ENCODE measurements at regions not wholly inside any gene's neighbourhood (a gene's known extent, or its start where the extent isn't known, plus 50 kb on each side); places are given as distances from the start of the nearest gene placed in this dataset.

GRCh38 chr3:88263417-88264100 lies 113.8 kb downstream of the C3orf38 start:
- Histone ChIP-seq H4K91ac (replicated peaks; ENCODE audit: insufficient read length, low read length) (no peak overlapping the region), H3K4me1 (replicated peaks in 1 of 4; ENCODE audit: control insufficient read depth in 3 of 4, insufficient read depth in 4 of 4, low read length in 3 of 4) (no peaks in the 10 kb centered on the region), H3K9ac (replicated peaks in 1 of 4; ENCODE audit: extremely low read depth in 1 of 4, low read depth in 3 of 4, low read length in 3 of 4) (no peak overlapping the region), H2AFZ (ENCODE audit: low read length) (no peak overlapping the region), H4K8ac (ENCODE audit: extremely low read depth, insufficient read depth, low read length) (no peak overlapping the region), H4K20me1 (replicated peaks in 1 of 2; ENCODE audit: control insufficient read depth in 1 of 2, insufficient read depth in 2 of 2, low read length in 2 of 2) (no peaks in the 10 kb centered on the region), H3K27ac (ENCODE audit: low read depth, low read length) (no peak overlapping the region), H2BK15ac (ENCODE audit: low read length) (no peak overlapping the region), H3K4me2 (ENCODE audit: insufficient read depth in 1 of 2, low read depth in 2 of 2, low read length in 2 of 2) (no peak overlapping the region), H3K27me3 (replicated peaks in 1 of 4; ENCODE audit: control insufficient read depth in 3 of 4, extremely low read depth in 1 of 4, insufficient read depth in 3 of 4, low read length in 3 of 4) (no peaks in the 10 kb centered on the region), H3K14ac (ENCODE audit: insufficient read length) (no peak overlapping the region), H3K23me2 (ENCODE audit: low read depth, low read length) (no peaks in the 10 kb centered on the region), H2BK20ac (ENCODE audit: low read length) (no peak overlapping the region), H3K56ac (replicated peaks; ENCODE audit: insufficient read length, low read depth, low read length) (no peak overlapping the region), H3K4ac (replicated peaks; ENCODE audit: insufficient read length, low read depth, low read length) (no peak overlapping the region), H2AK5ac (ENCODE audit: low read depth, low read length) (no peak overlapping the region), H3K9me3 (ENCODE audit: insufficient read depth in 2 of 2, low read depth in 1 of 2, low read length in 1 of 2) (no peaks in the 10 kb centered on the region), H3K23ac (ENCODE audit: insufficient read length) (no peak overlapping the region), H4K5ac (ENCODE audit: insufficient read length, low read depth, low read length) (no peak overlapping the region), H3K79me1 (ENCODE audit: low read depth, low read length) (no peaks in the 10 kb centered on the region), H3K4me3 (ENCODE audit: extremely low read depth in 1 of 4, insufficient read depth in 2 of 4, low read depth in 3 of 4, low read length in 4 of 4) (no peak overlapping the region), H3K79me2 (ENCODE audit: control insufficient read depth in 1 of 2, insufficient read depth in 2 of 2, low read length in 2 of 2) (no peaks in the 10 kb centered on the region), H2BK12ac (ENCODE audit: low read depth, low read length) (no peak overlapping the region), H2BK120ac (replicated peaks; ENCODE audit: low read depth, low read length) (no peak overlapping the region), H3K36me3 (ENCODE audit: control insufficient read depth in 2 of 4, insufficient read depth in 4 of 4, low read length in 3 of 4) (no peaks in the 10 kb centered on the region), H3K18ac (ENCODE audit: extremely low read depth, low read length) (no peak overlapping the region), H2BK5ac (ENCODE audit: low read depth, low read length) (no peak overlapping the region)
- no peak for TF ChIP-seq EGR1 (IDR thresholded peaks at IDR 0.05; ENCODE audit: borderline replicate concordance, low read depth, low read length)
- TF ChIP-seq CBX8 (IDR thresholded peaks at IDR 0.05; ENCODE audit: borderline replicate concordance, low read depth, low read length): no peak
- no peak for DNase-seq (ENCODE audit: low read depth in 1 of 2, low spot score in 2 of 2)
- WGBS, 2 experiments (ENCODE audit: extremely low coverage in 1 of 2, insufficient coverage in 1 of 2, insufficient read length in 1 of 2, insufficient replicate concordance in 2 of 2, low coverage in 1 of 2, low lambda C conversion rate in 2 of 2, missing lambda C conversion rate in 1 of 2): 94% methylated on average over 8 of the region's 8 CpGs; no CpG with 5 or more reads in 1 of the 2 experiments
- no peak for FAIRE-seq
- POLR2A ChIA-PET (ENCODE audit: partially characterized antibody): no interaction called here
- CTCF ChIA-PET (ENCODE audit: partially characterized antibody): no interaction called here

Data from H1 (cell line).